Ovary (tissue), 7 donors: ENCODE measurements at regions not wholly inside any gene's neighbourhood (a gene's known extent, or its start where the extent isn't known, plus 50 kb on each side); places are given as distances from the start of the nearest gene placed in this dataset.

Source experiments
- DNase-seq, 5 donors: peaks; one replicate each; pipeline ENCODE4 v3.0.0-alpha.2; 2019 to 2020
- H3K27ac ChIP-seq, 2 donors: fragments of 200-600 bp; one replicate each; pipeline versions ENCODE4 v1.5.1 to v1.8.0; 2019 to 2022
- H3K27me3 ChIP-seq: fragments of 200-600 bp; one replicate; pipeline ENCODE4 v1.8.0; 2022
- H3K36me3 ChIP-seq: fragments of 200-600 bp; sonication (generic); one replicate; pipeline ENCODE4 v1.5.1; 2019
- H3K4me1 ChIP-seq: one replicate; pipeline ENCODE4 v1.8.1; 2013; ENCODE audit warnings: mild to moderate bottlenecking, moderate library complexity; ENCODE audit not compliant: insufficient read depth
- H3K4me3 ChIP-seq: fragments of 200-600 bp; sonication (generic); one replicate; pipeline ENCODE4 v1.5.1; 2017
- H3K9me3 ChIP-seq, 2 donors: fragments of 200-600 bp in 1 of 2; sonication (generic) in 1 of 2; one replicate each; pipeline versions ENCODE4 v1.5.1 to v1.8.1; 2013 to 2019; ENCODE audit warnings: mild to moderate bottlenecking in 1 of 2, moderate library complexity in 1 of 2
- EP300 ChIP-seq: sonication (generic); formaldehyde crosslinking; IDR thresholded peaks from one replicate; pipeline ENCODE4 v1.6.1; 2017; ENCODE audit warnings: antibody characterized with exemption
- POLR2A ChIP-seq: fragments of 450-650 bp; IDR thresholded peaks from one replicate; pipeline ENCODE4 v1.6.1; 2017; ENCODE audit warnings: antibody characterized with exemption, mild to moderate bottlenecking, moderate library complexity
- WGBS, 3 donors: extraction: QIAGEN DNeasy Blood & Tissue Kit in 1 of 3; methylation state at CpG; one replicate each; pipeline versions ENCODE4 v1.1.5 to v1.1.7; 2013 to 2017; 5-methylcytosine and 5-hydroxymethylcytosine counted together
- intact Hi-C, 4 donors: fragments of 100-400 bp; cut with DNase I; formaldehyde crosslinking; loops; one replicate each; pipeline versions ENCODE4 v1.11.0 to v1.15.1; 2022 to 2023
- TF ChIP-seq, protein P1 (sequence below), 3 donors: fragments of 450-650 bp in 2 of 3; fragments of 200-600 bp in 1 of 3; IDR thresholded peaks; one replicate each; pipeline versions ENCODE4 v1.5.1 to v1.8.0; 2016 to 2022; ENCODE audit warnings: antibody characterized with exemption in 3 of 3, mild to moderate bottlenecking in 1 of 3
- donor health status: DM: no; HTN: no; CAD: no; lungs with moderate emphysema.
- donor health status: DM: no; HTN: no; CAD: no.
- donor health status: Bipolar disorder and iron deficiency.
- donor health status: DM: no; HTN: no; CAD: no.
- donor health status: DM: yes; HTN: yes; CAD: no.

DNA sequence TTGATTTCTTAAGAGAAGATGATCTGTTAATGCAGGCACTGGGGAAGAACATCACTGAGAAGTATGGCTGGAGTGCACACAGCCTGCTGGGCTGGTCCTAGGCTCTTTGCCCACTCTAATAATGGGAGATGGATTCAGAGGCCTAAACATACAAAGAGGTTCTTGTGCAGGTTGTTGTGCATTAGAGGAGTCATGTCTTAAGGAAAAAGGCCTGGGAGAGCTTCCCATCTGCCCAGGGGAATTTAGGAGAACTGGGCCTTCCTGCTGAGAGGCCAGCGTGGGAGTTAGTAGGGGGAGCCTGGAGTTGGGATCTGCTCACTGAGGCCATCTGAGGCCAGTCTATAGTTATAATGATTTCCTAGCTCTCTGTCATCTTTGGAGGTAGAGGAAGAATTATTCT is 126.7 kb downstream of the TLR5 start:
- no peaks in the 10 kb centered on the region for H3K4me1 ChIP-seq
- no peak for TF ChIP-seq POLR2A
- H3K27ac ChIP-seq, result no peak overlapping the region
- H3K27me3 ChIP-seq, result no peaks in the 10 kb centered on the region
- no peak overlapping the region for H3K4me3 ChIP-seq
- WGBS, 3 donors, result 81 to 100% (median 84%) methylated on average over 1 of the region's 1 CpG
- no peak for DNase-seq
- intact Hi-C loops, result no loop called here
- H3K36me3 ChIP-seq, result no peaks in the 10 kb centered on the region
- no peaks in the 10 kb centered on the region for H3K9me3 ChIP-seq

DNA sequence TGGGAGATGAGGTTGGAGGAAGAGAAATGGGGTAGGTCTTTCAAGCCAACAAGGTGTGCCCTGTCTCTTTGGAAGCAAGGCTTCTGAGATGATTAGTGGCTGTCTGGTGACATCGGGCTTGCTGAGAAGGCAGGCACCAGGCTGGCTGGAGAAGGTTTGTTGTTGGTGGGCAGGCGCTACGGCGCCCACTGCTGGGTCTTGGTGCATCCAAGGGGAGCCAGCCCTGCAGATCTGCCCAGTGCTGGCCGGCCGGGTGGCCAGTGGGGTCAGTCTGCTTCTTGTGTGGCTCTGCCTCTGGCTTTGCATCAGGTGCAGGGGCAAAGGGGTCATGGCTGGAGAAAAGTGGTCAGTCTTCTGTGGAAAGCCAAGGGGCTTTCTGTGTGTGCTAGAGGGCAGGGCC is 126.2 kb downstream of the TLR5 start:
- Histone ChIP-seq H3K4me1 (no peaks in the 10 kb centered on the region), H3K27me3 (no peaks in the 10 kb centered on the region), H3K4me3 (no peak overlapping the region), H3K27ac (no peak overlapping the region), H3K9me3 (no peaks in the 10 kb centered on the region), H3K36me3 (no peaks in the 10 kb centered on the region)
- TF ChIP-seq POLR2A (no peak), EP300 (no peak)
- TF ChIP-seq, protein P1, sequence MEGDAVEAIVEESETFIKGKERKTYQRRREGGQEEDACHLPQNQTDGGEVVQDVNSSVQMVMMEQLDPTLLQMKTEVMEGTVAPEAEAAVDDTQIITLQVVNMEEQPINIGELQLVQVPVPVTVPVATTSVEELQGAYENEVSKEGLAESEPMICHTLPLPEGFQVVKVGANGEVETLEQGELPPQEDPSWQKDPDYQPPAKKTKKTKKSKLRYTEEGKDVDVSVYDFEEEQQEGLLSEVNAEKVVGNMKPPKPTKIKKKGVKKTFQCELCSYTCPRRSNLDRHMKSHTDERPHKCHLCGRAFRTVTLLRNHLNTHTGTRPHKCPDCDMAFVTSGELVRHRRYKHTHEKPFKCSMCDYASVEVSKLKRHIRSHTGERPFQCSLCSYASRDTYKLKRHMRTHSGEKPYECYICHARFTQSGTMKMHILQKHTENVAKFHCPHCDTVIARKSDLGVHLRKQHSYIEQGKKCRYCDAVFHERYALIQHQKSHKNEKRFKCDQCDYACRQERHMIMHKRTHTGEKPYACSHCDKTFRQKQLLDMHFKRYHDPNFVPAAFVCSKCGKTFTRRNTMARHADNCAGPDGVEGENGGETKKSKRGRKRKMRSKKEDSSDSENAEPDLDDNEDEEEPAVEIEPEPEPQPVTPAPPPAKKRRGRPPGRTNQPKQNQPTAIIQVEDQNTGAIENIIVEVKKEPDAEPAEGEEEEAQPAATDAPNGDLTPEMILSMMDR (IDR thresholded peaks at IDR 0.05), result no peak
- WGBS, 3 donors, result 75 to 88% (median 79%) methylated on average over 6 of the region's 6 CpGs
- DNase-seq, result no peak
- intact Hi-C loops, result no loop called here

DNA sequence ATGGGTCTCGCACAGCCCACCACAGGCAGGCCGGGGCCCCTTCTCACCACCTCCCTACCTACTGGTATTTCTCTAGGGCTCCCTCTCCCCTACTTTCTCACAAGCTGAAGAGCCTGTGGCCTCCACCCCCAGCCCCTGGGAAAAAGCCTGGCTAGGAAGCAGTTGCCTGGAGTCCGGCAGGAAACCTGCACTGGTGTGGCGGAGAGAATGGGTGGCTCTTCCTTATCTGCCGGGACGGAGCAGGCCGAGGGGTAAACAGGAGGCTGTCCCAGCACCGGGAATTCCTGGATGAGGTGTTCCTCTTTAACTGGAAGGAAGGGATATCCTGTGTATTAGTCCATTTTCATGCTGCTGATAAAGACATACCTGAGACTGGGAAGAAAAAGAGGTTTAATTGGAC is 125.8 kb downstream of the TLR5 start:
- intact Hi-C loops, result no loop called here
- 76 to 93% (median 90%) methylated on average over 8 of the region's 8 CpGs for WGBS, 3 donors
- Histone ChIP-seq H3K4me1 (no peaks in the 10 kb centered on the region), H3K9me3 (no peaks in the 10 kb centered on the region), H3K27ac (no peak overlapping the region), H3K36me3 (no peaks in the 10 kb centered on the region), H3K27me3 (no peaks in the 10 kb centered on the region), H3K4me3 (no peak overlapping the region)
- TF ChIP-seq POLR2A (no peak), EP300 (no peak)
- TF ChIP-seq, protein P1 (IDR thresholded peaks at IDR 0.05), result no peak
- no peak for DNase-seq

DNA sequence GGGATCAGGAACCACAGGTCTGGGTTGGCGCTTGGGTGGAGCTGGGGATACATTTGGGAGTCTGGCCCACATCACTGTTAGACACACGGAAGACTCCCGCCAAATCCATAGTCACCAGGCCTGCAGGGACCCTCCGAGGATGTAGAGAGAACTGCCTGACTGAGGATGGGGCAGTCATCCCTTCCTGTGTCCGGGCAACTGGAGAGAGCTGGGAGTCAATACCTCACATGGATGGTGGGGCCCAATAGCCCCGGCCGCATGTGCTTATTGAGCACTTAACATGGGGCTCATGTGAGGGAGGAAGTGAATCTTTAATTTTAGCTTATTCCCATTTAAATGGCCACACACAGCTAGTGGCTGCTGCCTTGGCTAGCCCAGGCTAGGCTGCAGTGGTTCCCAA is 124.5 kb downstream of the TLR5 start:
- H3K9me3 ChIP-seq, result no peaks in the 10 kb centered on the region
- no peaks in the 10 kb centered on the region for H3K27me3 ChIP-seq
- DNase-seq, result no peak
- intact Hi-C loops, result no loop called here
- no peak overlapping the region for H3K4me3 ChIP-seq
- 92 to 97% (median 96%) methylated on average over 7 of the region's 7 CpGs for WGBS, 3 donors
- H3K27ac ChIP-seq, result no peak overlapping the region
- TF ChIP-seq POLR2A (no peak), EP300 (no peak)
- TF ChIP-seq, protein P1 (IDR thresholded peaks at IDR 0.05), result no peak
- no peaks in the 10 kb centered on the region for H3K4me1 ChIP-seq
- no peaks in the 10 kb centered on the region for H3K36me3 ChIP-seq

DNA sequence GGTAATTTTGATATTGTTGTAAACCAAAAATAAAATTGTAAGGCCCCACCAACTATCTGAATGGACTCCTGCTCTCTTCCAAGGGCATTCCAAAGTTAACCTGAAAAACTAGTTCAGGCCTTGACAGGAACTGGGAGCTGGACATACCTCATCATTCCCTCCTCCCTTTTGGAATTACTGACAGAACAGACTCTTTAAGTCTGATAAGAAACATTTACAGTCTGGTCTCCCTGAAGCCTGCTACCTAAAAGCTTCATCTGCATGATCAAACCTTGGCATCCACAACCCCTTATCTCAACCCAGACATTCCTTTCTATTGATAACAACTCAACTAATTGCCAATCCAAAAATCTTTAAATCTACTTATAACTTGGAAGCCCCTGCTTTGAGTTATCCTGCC is 123.8 kb downstream of the TLR5 start:
- Histone ChIP-seq H3K27ac (no peak overlapping the region), H3K36me3 (no peaks in the 10 kb centered on the region), H3K9me3 (no peaks in the 10 kb centered on the region), H3K4me3 (no peak overlapping the region), H3K27me3 (no peaks in the 10 kb centered on the region), H3K4me1 (no peaks in the 10 kb centered on the region)
- DNase-seq, result no peak
- no peak for TF ChIP-seq EP300
- TF ChIP-seq, protein P1 (IDR thresholded peaks at IDR 0.05), result no peak
- TF ChIP-seq POLR2A, result no peak
- intact Hi-C loops, result no loop called here
